ENCODE measurements at regions not wholly inside any gene's neighbourhood (a gene's known extent, or its start where the extent isn't known, plus 50 kb on each side); places are given as distances from the start of the nearest gene placed in this dataset.

DNA sequence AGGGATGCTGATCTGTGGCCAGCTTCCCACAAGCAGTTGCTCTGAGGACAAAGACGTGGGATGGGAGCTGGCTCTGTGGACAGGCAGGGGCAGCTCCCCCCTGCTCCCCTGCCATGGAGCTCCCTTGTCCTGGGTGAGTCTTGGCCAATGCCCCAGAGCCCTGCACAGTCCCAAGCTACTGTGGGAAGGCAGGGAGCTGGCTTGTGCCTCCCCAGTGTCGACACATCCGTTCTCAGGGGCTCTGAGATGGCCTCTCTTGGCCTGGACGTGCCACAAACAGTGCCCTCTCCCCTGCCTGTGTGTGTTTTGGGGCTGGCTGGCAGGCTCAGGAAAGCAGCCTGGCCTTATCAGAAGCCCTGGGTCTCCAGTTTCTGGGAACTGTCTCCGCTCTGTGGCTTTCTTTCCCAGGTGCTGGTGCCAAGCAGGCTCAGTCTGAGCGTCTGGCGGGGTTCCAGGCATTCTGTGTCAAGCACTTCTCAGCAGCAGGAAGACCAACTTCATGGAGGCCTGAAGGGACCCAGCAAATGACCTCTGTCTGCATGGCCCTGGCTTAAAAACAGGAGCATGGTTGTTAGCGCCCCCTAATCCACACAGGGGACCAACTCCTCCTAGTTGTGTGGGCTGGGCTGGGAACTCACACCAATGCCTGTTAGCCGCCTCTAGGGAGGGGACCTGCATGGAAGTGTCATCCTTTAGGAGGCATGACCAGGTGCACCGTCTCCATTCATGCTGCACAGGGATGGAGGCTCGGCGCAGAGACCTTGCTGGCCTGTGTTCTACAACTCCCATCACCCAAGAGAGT, 375.2 kb downstream of the RPS24 start:
- DNase-seq (ENCODE audit: low spot score in 2 of 2), result peak; percentile 43 to 51
- peak overlapping the region in 2 of 4 donors; percentile 22 to 41 for H3K27ac ChIP-seq

GRCh38 chr10:78410046-78410965, 376.6 kb downstream of the RPS24 start:
- 90 to 91% methylated on average over 15 of the region's 15 CpGs for WGBS, 2 donors
- DNase-seq (ENCODE audit: low spot score in 2 of 2), result no peak

More for the DNA sequence above, 375.2 kb downstream of the RPS24 start:
- no peak for TF ChIP-seq POLR2A (IDR thresholded peaks at IDR 0.05)
- TF ChIP-seq EP300 (IDR thresholded peaks at IDR 0.05), result peak in 1 of 2 donors; percentile 20
- no peak for TF ChIP-seq CTCF (IDR thresholded peaks at IDR 0.05)
- H3K9me3 ChIP-seq, result no peaks in the 10 kb centered on the region
- peaks cover 0 to 31% (median 2%) of the 10 kb centered on the region in 4 donors for H3K4me1 ChIP-seq
- peaks cover 0 to 8% of the 10 kb centered on the region in 2 donors for H3K27me3 ChIP-seq
- H3K4me3 ChIP-seq, result no peak overlapping the region
- H3K36me3 ChIP-seq, result no peaks in the 10 kb centered on the region
- WGBS, 2 donors, result 55 to 66% methylated on average over 11 to 12 of the region's 12 CpGs

DNA sequence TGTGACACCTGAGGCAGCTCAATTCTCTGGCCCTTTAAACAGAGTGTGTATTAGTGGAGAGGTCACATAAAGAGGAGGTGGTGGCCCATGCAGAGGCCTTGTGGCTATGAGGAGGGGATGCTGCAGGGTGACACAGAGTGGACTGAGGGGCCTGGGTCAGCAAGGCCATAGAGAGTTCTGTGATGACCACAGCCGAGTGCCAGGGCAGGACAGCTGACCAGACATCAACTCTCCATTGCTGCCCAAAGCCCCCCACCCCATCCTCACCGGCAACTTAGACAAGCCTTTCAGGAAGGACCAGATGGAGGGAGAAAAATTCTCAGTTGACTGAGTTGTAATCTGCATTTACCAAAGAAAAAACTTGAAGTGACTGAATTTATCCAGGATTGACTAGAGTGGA, 378.1 kb downstream of the RPS24 start:
- Histone ChIP-seq H3K4me1 (peaks cover 0 to 21% (median 2%) of the 10 kb centered on the region in 4 donors), H3K27ac (no peak overlapping the region), H3K27me3 (no peaks in the 10 kb centered on the region), H3K4me3 (no peak overlapping the region), H3K36me3 (no peaks in the 10 kb centered on the region), H3K9me3 (no peaks in the 10 kb centered on the region)
- no peak for TF ChIP-seq POLR2A (IDR thresholded peaks at IDR 0.05)
- TF ChIP-seq CTCF (IDR thresholded peaks at IDR 0.05), result no peak
- no peak for TF ChIP-seq EP300 (IDR thresholded peaks at IDR 0.05)
- 88 to 93% methylated on average over 2 of the region's 2 CpGs for WGBS, 2 donors
- DNase-seq (ENCODE audit: low spot score in 2 of 2), result no peak

More at GRCh38 chr10:78410046-78410965, 376.6 kb downstream of the RPS24 start:
- Histone ChIP-seq H3K9me3 (no peaks in the 10 kb centered on the region), H3K27me3 (peaks cover 0 to 8% of the 10 kb centered on the region in 2 donors), H3K4me1 (peaks cover 0 to 31% (median 2%) of the 10 kb centered on the region in 4 donors), H3K36me3 (no peaks in the 10 kb centered on the region), H3K4me3 (no peak overlapping the region), H3K27ac (no peak overlapping the region)
- TF ChIP-seq EP300 (IDR thresholded peaks at IDR 0.05) (no peak), POLR2A (IDR thresholded peaks at IDR 0.05) (no peak)

DNA sequence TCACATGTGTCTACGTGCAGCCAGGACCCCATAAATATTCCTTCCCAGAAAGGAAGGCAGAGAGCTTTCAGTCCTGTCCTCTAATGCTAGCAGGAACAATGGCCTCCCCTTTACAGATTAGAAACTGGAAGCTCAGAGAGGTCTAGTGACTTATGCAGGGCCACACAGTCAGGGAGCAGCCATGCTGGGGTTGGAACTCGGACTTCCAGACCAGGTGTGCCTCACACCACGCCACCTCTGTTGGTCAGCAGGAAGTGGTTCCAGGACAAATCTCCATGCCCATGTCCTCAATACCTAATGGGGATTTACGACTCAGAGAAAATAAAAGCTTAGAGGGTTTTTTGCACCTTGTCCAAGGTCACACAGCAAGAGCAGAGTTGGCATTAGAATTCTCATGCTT, 378.9 kb downstream of the RPS24 start:
- Histone ChIP-seq H3K27me3 (no peaks in the 10 kb centered on the region), H3K4me1 (peaks cover 0 to 12% (median 0%) of the 10 kb centered on the region in 4 donors), H3K9me3 (no peaks in the 10 kb centered on the region), H3K36me3 (no peaks in the 10 kb centered on the region), H3K27ac (no peak overlapping the region), H3K4me3 (no peak overlapping the region)
- WGBS, 2 donors, result 76 to 91% methylated on average over 4 of the region's 4 CpGs
- TF ChIP-seq EP300 (IDR thresholded peaks at IDR 0.05) (no peak), POLR2A (IDR thresholded peaks at IDR 0.05) (no peak), CTCF (IDR thresholded peaks at IDR 0.05) (no peak)
- no peak for DNase-seq (ENCODE audit: low spot score in 2 of 2)

- H3K36me3 ChIP-seq, result no peaks in the 10 kb centered on the region
- no peak for DNase-seq (ENCODE audit: low spot score in 2 of 2)
- WGBS, 2 donors, result 75 to 82% methylated on average over 12 of the region's 12 CpGs
- TF ChIP-seq POLR2A (IDR thresholded peaks at IDR 0.05), result no peak
- no peak for TF ChIP-seq EP300 (IDR thresholded peaks at IDR 0.05)
- TF ChIP-seq CTCF (IDR thresholded peaks at IDR 0.05), result no peak
- peaks cover 0 to 9% (median 0%) of the 10 kb centered on the region in 4 donors for H3K4me1 ChIP-seq
- H3K9me3 ChIP-seq, result no peaks in the 10 kb centered on the region
- H3K4me3 ChIP-seq, result no peak overlapping the region
- no peak overlapping the region for H3K27ac ChIP-seq
- no peaks in the 10 kb centered on the region for H3K27me3 ChIP-seq
These were observed 379.7 kb downstream of the RPS24 start for GRCh38 chr10:78413076-78414055.

Data from tibial nerve (tissue), 4 donors.